ENCODE measurements at regions not wholly inside any gene's neighbourhood (a gene's known extent, or its start where the extent isn't known, plus 50 kb on each side); places are given as distances from the start of the nearest gene placed in this dataset.

DNA sequence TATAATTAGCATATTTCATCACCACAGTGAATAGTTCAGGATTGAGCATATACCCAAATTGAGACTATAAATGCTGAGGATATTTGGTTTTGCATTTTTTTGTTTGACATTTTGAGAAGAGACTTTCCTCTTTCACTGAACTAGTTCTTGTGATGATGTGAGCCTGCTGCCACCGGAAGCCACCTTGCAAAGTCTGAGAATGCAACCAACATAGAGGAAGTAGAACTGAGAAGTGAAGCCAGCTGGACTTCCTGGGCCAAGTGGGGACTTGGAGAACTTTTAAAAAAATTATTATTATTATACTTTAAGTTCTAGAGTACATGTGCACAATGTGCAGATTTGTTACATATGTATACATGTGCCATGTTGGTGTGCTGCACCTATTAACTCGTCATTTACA lies 102.3 kb downstream of the RPE65 start:
- Mint-ChIP-seq H3K36me3 (ENCODE audit: low read depth) (no peaks in the 10 kb centered on the region), H3K4me3 (no peak overlapping the region), H3K4me1 (ENCODE audit: low read depth) (no peaks in the 10 kb centered on the region), H3K27me3 (no peaks in the 10 kb centered on the region), H3K27ac (no peak overlapping the region), H3K9me3 (peaks cover 3% of the 10 kb centered on the region)
- Histone ChIP-seq H3K27ac (ENCODE audit: low read depth in 1 of 2, low read length in 2 of 2) (no peak overlapping the region), H3K4me1 (ENCODE audit: insufficient read depth, low read length) (no peaks in the 10 kb centered on the region), H3K36me3 (ENCODE audit: insufficient read depth, low read length) (no peaks in the 10 kb centered on the region), H3K4me3 (ENCODE audit: low read length) (no peak overlapping the region), H3K27me3 (ENCODE audit: control insufficient read depth in 1 of 2, insufficient read depth in 2 of 2, low read length in 2 of 2) (no peaks in the 10 kb centered on the region), H3K9me3 (ENCODE audit: control insufficient read depth in 1 of 2, insufficient read depth in 1 of 2, low read length in 2 of 2) (no peaks in the 10 kb centered on the region)
- no peak for ATAC-seq (ENCODE audit: poor library complexity)
- intact Hi-C loops (cut with DNase I, micrococcal nuclease) = no loop called here
- peak in 3 of 14 experiments; percentile 20 to 43 (median 32) for DNase-seq
- ChIA-PET CTCF (no interaction called here), POLR2A (no interaction called here)
- TF ChIP-seq, protein P1, sequence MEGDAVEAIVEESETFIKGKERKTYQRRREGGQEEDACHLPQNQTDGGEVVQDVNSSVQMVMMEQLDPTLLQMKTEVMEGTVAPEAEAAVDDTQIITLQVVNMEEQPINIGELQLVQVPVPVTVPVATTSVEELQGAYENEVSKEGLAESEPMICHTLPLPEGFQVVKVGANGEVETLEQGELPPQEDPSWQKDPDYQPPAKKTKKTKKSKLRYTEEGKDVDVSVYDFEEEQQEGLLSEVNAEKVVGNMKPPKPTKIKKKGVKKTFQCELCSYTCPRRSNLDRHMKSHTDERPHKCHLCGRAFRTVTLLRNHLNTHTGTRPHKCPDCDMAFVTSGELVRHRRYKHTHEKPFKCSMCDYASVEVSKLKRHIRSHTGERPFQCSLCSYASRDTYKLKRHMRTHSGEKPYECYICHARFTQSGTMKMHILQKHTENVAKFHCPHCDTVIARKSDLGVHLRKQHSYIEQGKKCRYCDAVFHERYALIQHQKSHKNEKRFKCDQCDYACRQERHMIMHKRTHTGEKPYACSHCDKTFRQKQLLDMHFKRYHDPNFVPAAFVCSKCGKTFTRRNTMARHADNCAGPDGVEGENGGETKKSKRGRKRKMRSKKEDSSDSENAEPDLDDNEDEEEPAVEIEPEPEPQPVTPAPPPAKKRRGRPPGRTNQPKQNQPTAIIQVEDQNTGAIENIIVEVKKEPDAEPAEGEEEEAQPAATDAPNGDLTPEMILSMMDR (IDR thresholded peaks at IDR 0.05) = no peak

GRCh38 chr1:68346188-68346808 lies 103.5 kb downstream of the RPE65 start:
- DNase-seq (no peak), ATAC-seq (ENCODE audit: poor library complexity) (no peak)
- Histone ChIP-seq H3K27ac (ENCODE audit: low read depth in 1 of 2, low read length in 2 of 2) (no peak overlapping the region), H3K4me3 (ENCODE audit: low read length) (no peak overlapping the region), H3K9me3 (ENCODE audit: control insufficient read depth in 1 of 2, insufficient read depth in 1 of 2, low read length in 2 of 2) (peaks cover 0 to 3% of the 10 kb centered on the region in 2 experiments), H3K27me3 (ENCODE audit: control insufficient read depth in 1 of 2, insufficient read depth in 2 of 2, low read length in 2 of 2) (no peaks in the 10 kb centered on the region), H3K4me1 (ENCODE audit: insufficient read depth, low read length) (no peaks in the 10 kb centered on the region), H3K36me3 (ENCODE audit: insufficient read depth, low read length) (no peaks in the 10 kb centered on the region)
- Mint-ChIP-seq H3K27ac (no peak overlapping the region), H3K4me3 (no peak overlapping the region), H3K4me1 (ENCODE audit: low read depth) (no peaks in the 10 kb centered on the region), H3K27me3 (no peaks in the 10 kb centered on the region), H3K9me3 (peaks cover 3% of the 10 kb centered on the region), H3K36me3 (ENCODE audit: low read depth) (no peaks in the 10 kb centered on the region)
- intact Hi-C loops (cut with DNase I, micrococcal nuclease) = no loop called here
- ChIA-PET CTCF (interaction anchor here (0.7 to 1.1 kb wide), 2 partner anchors 11 to 23 kb away, joined by 3 to 4 read pairs; no protein-coding TSS in a partner anchor), POLR2A (no interaction called here)
- TF ChIP-seq, protein P1 (IDR thresholded peaks at IDR 0.05) = no peak

GRCh38 chr1:68344208-68344607 lies 105.5 kb downstream of the RPE65 start:
- ATAC-seq (ENCODE audit: poor library complexity) = no peak
- DNase-seq = no peak
- Histone ChIP-seq H3K36me3 (ENCODE audit: insufficient read depth, low read length) (no peaks in the 10 kb centered on the region), H3K4me3 (ENCODE audit: low read length) (no peak overlapping the region), H3K9me3 (ENCODE audit: control insufficient read depth in 1 of 2, insufficient read depth in 1 of 2, low read length in 2 of 2) (peaks cover 0 to 3% of the 10 kb centered on the region in 2 experiments), H3K27me3 (ENCODE audit: control insufficient read depth in 1 of 2, insufficient read depth in 2 of 2, low read length in 2 of 2) (no peaks in the 10 kb centered on the region), H3K27ac (ENCODE audit: low read depth in 1 of 2, low read length in 2 of 2) (no peak overlapping the region), H3K4me1 (ENCODE audit: insufficient read depth, low read length) (no peaks in the 10 kb centered on the region)
- peaks cover 2% of the 10 kb centered on the region for H3K9me3 Mint-ChIP-seq
- TF ChIP-seq, protein P1 (IDR thresholded peaks at IDR 0.05) = no peak
- intact Hi-C loops (cut with DNase I, micrococcal nuclease) = no loop called here
- H3K4me3 Mint-ChIP-seq = no peak overlapping the region
- H3K27ac Mint-ChIP-seq = no peak overlapping the region
- POLR2A ChIA-PET = no interaction called here
- no peaks in the 10 kb centered on the region for H3K27me3 Mint-ChIP-seq
- H3K4me1 Mint-ChIP-seq (ENCODE audit: low read depth) = no peaks in the 10 kb centered on the region
- no peaks in the 10 kb centered on the region for H3K36me3 Mint-ChIP-seq (ENCODE audit: low read depth)
- CTCF ChIA-PET = no interaction called here

Measured in CD4-positive, alpha-beta T cell (primary cell).